ENCODE measurements at regions not wholly inside any gene's neighbourhood (a gene's known extent, or its start where the extent isn't known, plus 50 kb on each side); places are given as distances from the start of the nearest gene placed in this dataset.

GRCh38 chr7:355568-355967, 65.6 kb downstream of the FOXL3 start:
- Histone ChIP-seq H3K9me3 (ENCODE audit: control insufficient read depth, insufficient read depth, low read length) (peaks cover 13% of the 10 kb centered on the region), H3K36me3 (ENCODE audit: control insufficient read depth, insufficient read depth, low read length) (no peaks in the 10 kb centered on the region), H3K27ac (ENCODE audit: low read length) (no peak overlapping the region), H3K4me3 (ENCODE audit: low read length) (no peak overlapping the region), H3K27me3 (ENCODE audit: control insufficient read depth, insufficient read depth, low read length) (peaks cover 7% of the 10 kb centered on the region), H3K4me1 (ENCODE audit: control insufficient read depth, insufficient read depth, low read length) (peaks cover 34% of the 10 kb centered on the region)
- TF ChIP-seq CTCF (IDR thresholded peaks at IDR 0.05) = no peak
- ATAC-seq (no peak), DNase-seq (no peak)
- H3K27ac Mint-ChIP-seq = no peak overlapping the region
- no peaks in the 10 kb centered on the region for H3K36me3 Mint-ChIP-seq
- no peaks in the 10 kb centered on the region for H3K9me3 Mint-ChIP-seq
- H3K4me3 Mint-ChIP-seq = no peak overlapping the region
- H3K4me1 Mint-ChIP-seq = peaks cover 5 to 12% of the 10 kb centered on the region in 2 donors
- peaks cover 0 to 18% of the 10 kb centered on the region in 2 donors for H3K27me3 Mint-ChIP-seq (ENCODE audit: low read depth in 2 of 2)
- intact Hi-C loops (cut with micrococcal nuclease) = no loop called here
- WGBS (ENCODE audit: insufficient coverage) = 92% methylated on average over 5 of the region's 5 CpGs

GRCh38 chr7:356087-356486, 66.1 kb downstream of the FOXL3 start:
- Histone ChIP-seq H3K9me3 (ENCODE audit: control insufficient read depth, insufficient read depth, low read length) (peaks cover 13% of the 10 kb centered on the region), H3K4me1 (ENCODE audit: control insufficient read depth, insufficient read depth, low read length) (peaks cover 34% of the 10 kb centered on the region), H3K36me3 (ENCODE audit: control insufficient read depth, insufficient read depth, low read length) (no peaks in the 10 kb centered on the region), H3K27ac (ENCODE audit: low read length) (no peak overlapping the region), H3K27me3 (ENCODE audit: control insufficient read depth, insufficient read depth, low read length) (peaks cover 8% of the 10 kb centered on the region), H3K4me3 (ENCODE audit: low read length) (no peak overlapping the region)
- Mint-ChIP-seq H3K4me1 (peaks cover 9 to 14% of the 10 kb centered on the region in 2 donors), H3K9me3 (no peaks in the 10 kb centered on the region), H3K4me3 (no peak overlapping the region), H3K27me3 (ENCODE audit: low read depth in 2 of 2) (peaks cover 0 to 22% of the 10 kb centered on the region in 2 donors), H3K27ac (no peak overlapping the region), H3K36me3 (no peaks in the 10 kb centered on the region)
- no peak for TF ChIP-seq CTCF (IDR thresholded peaks at IDR 0.05)
- ATAC-seq (no peak), DNase-seq (no peak)
- intact Hi-C loops (cut with micrococcal nuclease) = no loop called here
- 93% methylated on average over 4 of the region's 5 CpGs for WGBS (ENCODE audit: insufficient coverage)

GRCh38 chr7:356691-357462, 66.9 kb downstream of the FOXL3 start:
- Histone ChIP-seq H3K4me3 (ENCODE audit: low read length) (no peak overlapping the region), H3K27ac (ENCODE audit: low read length) (no peak overlapping the region), H3K27me3 (ENCODE audit: control insufficient read depth, insufficient read depth, low read length) (peaks cover 8% of the 10 kb centered on the region), H3K9me3 (ENCODE audit: control insufficient read depth, insufficient read depth, low read length) (peaks cover 13% of the 10 kb centered on the region), H3K36me3 (ENCODE audit: control insufficient read depth, insufficient read depth, low read length) (no peaks in the 10 kb centered on the region), H3K4me1 (ENCODE audit: control insufficient read depth, insufficient read depth, low read length) (peaks cover 29% of the 10 kb centered on the region)
- Mint-ChIP-seq H3K27me3 (ENCODE audit: low read depth in 2 of 2) (peaks cover 3 to 22% of the 10 kb centered on the region in 2 donors), H3K4me3 (no peak overlapping the region), H3K36me3 (peaks cover 3% of the 10 kb centered on the region), H3K9me3 (peaks cover 0 to 2% of the 10 kb centered on the region in 2 donors), H3K4me1 (peaks cover 12 to 14% of the 10 kb centered on the region in 2 donors), H3K27ac (no peak overlapping the region)
- whole genome bisulfite sequencing (ENCODE audit: insufficient coverage) = 89% methylated on average over 24 of the region's 24 CpGs
- ATAC-seq (no peak), DNase-seq (no peak)
- TF ChIP-seq CTCF (IDR thresholded peaks at IDR 0.05) = no peak
- intact Hi-C loops (cut with micrococcal nuclease) = no loop called here

Measured in natural killer cell (primary cell).